Mononuclear cell (primary cell): ENCODE measurements at regions not wholly inside any gene's neighbourhood (a gene's known extent, or its start where the extent isn't known, plus 50 kb on each side); places are given as distances from the start of the nearest gene placed in this dataset.
A peak's percentile ranks its signal among the peaks of the same experiment; 100 is the strongest.
"Not testable (repeated sequence)": the region's sequence is repeated elsewhere in the genome, so short reads cannot be mapped to it uniquely, and the experiment has no call there.

Experiments
- H3K27me3 ChIP-seq: 2 replicates; pipeline ENCODE4 v1.6.0; 2011; ENCODE audit warnings: low read length, control low read depth; ENCODE audit not compliant: insufficient read depth
- H3K4me1 ChIP-seq: 2 replicates; pipeline ENCODE4 v1.5.1; 2011; ENCODE audit warnings: mild to moderate bottlenecking, low read length, control low read depth; ENCODE audit not compliant: insufficient read depth
- H3K4me3 ChIP-seq: 2 replicates; pipeline ENCODE4 v1.5.1; 2011; ENCODE audit warnings: mild to moderate bottlenecking, low read length, moderate library complexity
- H3K9me3 ChIP-seq: 2 replicates; pipeline ENCODE4 v1.5.1; 2011; ENCODE audit warnings: low read depth, mild to moderate bottlenecking, control low read depth, low read length

DNA sequence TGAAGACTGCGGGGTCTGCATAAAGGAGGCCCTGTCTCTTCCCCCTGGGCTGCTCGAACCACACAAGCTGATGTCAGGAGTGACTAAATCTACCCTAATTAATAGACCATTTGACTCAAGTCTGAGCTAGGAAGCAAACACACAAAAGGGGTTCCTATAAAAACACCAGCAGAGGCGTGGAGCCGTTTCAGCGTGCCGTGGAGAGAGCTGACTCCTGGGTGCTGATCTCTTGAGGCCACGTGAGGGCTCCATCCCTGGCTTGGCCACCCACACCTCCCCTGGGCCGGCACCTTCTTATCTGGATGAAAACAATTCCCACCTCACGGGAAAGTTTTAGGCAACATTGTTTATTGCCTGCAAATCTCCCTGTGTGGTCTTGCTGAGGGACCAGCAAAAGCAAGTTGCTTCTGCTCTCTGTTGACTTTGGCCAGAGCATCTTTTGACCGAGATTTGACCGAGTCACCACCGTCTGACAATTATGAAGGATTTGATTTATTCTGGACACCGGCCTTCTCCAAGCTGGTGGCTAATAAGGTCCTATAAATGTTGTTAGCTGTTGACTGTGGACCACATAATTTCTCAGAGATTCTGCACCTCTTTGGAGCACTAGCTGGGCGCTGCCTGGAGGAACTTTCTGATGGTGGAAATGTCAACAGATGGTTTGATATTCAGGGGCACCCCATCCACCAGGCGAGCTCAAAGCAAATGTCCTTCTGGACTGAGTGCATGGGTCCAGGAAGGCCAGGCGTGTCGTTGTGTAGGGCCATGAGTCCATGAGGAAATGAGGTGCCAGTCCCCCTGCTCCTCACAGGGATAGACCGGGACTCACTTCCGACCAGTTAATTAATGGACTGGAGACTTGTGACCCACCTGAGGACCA, 330.0 kb downstream of the CACNA1B start:
- H3K4me3 ChIP-seq, H3K27me3 ChIP-seq, H3K9me3 ChIP-seq: not testable (repeated sequence)
- H3K4me1 ChIP-seq: peaks cover 16% of the 10 kb centered on the region

DNA sequence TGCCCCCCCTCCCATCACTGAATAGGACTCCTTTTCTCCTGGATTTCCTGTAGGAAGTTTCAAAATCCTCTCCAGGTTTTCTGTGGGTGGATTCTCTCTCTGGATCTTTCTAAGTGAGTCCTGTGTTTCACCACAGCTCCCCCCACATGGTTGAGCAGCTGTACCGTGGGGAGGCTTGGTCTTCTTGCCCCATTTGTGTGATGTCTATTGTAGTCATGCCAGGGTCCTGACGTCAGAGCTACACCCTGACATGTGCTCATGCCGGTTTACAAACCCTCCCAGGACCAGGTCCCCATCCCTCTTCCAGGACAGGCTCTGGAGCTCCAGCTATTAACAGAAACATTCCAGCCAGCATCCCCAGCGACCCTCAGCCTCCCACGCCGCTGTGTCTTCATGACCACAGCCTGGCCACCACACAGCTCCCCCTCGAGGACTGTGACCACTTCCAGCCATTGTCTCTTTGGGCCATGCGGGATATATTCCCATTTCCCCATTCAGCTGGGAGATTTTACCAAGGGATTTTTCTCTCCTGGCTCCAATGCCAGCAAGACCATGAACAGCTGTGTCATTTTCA, 331.6 kb downstream of the CACNA1B start:
- H3K27me3 ChIP-seq, H3K9me3 ChIP-seq, H3K4me3 ChIP-seq: not testable (repeated sequence)
- H3K4me1 ChIP-seq: peaks cover 16% of the 10 kb centered on the region

DNA sequence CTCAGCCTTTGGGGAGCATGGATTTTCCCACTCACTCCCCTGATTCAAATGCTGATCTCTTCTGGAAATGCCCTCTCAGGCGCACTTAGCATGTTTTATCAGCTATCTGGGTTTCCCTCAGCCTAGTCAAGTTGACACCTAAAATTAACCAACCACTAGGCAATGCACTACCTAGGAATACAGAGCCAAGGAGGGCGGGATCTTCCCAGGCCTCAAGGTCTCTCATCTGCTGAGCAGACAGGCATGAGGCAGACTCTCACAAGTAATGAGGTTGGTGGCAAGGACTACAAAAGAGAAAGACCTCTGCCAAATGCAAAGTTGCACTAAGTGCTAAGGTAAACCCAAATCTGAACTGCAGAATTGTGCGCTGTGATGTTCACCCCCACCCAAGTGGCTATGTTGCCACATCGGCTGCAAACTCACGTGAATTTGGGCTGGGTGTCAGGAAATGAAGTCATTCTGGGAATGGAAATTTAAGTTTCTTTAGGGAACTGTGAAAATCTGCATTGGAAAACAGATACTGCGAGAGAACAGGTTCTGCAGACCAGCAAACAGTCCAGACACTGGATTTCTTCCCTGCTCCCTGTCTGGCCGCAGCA, 332.9 kb downstream of the CACNA1B start:
- not testable (repeated sequence) for H3K4me3 ChIP-seq, H3K9me3 ChIP-seq, H3K27me3 ChIP-seq
- peaks cover 16% of the 10 kb centered on the region for H3K4me1 ChIP-seq

DNA sequence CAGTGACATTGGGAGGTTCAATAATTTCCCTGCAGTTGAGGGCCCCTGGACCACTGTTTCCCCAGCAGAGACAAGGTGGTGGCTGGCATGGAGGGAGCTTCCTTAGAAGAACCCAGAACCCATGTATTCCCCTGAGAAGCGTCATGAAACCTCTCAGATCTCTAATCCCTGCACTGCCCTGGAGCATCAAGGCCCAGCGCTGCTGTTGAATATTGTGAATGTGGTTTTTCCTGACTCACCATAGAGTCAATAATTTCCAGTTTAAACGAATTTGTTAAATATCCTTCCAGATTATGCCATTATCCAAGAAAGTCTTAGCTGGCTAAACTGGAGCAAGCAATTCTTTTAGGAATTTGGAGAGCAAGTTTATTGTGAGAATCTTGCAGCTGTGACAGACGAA, 333.5 kb downstream of the CACNA1B start:
- not testable (repeated sequence) for H3K4me3 ChIP-seq, H3K9me3 ChIP-seq, H3K27me3 ChIP-seq
- peaks cover 16% of the 10 kb centered on the region for H3K4me1 ChIP-seq

DNA sequence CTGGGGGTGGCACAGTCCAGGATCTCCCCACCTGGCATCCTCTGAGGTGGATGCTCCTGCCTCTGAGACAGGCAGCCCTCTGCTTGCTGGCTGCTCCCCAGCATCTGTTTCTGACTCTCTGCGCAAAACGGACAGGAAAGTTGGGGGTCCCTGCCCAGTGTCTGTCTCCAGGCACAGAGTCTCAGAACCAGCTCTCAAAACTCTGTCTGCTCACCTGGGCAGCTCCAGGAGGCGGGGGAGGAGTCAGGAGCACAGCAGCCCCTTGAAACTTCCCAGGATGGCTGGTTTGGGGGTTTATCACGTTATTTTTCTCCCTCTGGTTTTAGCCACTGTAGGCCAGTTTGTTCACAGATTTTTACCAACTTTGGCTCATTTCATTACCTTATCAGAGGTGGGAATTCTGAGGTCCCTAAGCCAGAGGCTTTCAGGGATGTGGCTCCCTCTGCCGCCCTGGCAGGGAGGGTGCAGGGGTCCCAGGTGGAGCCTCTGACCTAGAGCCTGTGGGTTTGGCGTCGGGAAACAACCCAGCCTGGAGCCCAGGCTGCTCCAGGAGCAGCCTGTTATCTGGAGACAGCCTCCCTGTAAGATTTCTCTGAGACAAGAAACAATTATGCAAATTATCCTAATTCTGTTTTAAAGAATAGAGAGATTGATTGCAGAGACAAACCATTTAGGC, 334.1 kb downstream of the CACNA1B start:
- not testable (repeated sequence) for H3K27me3 ChIP-seq, H3K4me3 ChIP-seq, H3K9me3 ChIP-seq
- peaks cover 16% of the 10 kb centered on the region for H3K4me1 ChIP-seq

DNA sequence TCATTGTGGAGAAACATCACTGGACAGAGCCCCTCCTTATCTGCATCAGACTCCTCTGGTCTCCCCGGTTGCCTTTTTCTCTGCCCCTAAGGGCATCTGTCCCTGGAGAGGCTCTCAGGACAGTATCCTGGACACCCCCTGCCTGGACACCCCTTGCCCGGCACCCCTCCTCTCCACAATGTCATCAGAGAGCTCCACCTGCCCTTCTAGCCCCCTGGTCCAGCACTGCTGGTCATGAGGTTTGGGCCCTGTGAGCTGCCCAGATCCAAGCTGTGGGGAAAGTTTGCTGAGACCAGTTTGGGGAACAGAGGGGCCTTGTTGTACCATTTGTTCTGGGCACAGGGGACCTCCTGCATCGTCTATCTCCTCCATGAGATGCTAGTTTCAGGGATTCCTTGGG, 335.2 kb downstream of the CACNA1B start:
- peaks cover 16% of the 10 kb centered on the region for H3K4me1 ChIP-seq
- H3K4me3 ChIP-seq, H3K9me3 ChIP-seq, H3K27me3 ChIP-seq: not testable (repeated sequence)

DNA sequence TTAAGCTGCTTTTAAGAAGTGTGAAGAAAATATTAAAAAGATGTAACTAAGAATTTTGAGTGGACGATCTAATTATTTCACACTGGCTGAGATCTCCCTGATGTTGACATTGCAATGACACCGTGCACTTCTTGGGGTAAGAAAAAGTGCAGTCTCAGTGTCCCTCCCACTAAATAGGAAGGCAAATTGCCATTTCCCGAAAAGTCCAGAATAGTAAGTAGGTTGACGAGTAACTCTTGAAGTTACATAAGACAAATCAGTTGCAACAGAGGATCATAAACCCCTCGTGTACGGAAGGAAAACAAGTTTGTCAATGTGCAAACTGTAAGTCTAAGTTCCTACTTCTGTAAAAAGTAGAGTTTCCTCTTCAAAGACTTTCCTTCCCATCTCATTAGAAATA, 336.2 kb downstream of the CACNA1B start:
- peaks cover 16% of the 10 kb centered on the region for H3K4me1 ChIP-seq
- not testable (repeated sequence) for H3K27me3 ChIP-seq, H3K4me3 ChIP-seq, H3K9me3 ChIP-seq

DNA sequence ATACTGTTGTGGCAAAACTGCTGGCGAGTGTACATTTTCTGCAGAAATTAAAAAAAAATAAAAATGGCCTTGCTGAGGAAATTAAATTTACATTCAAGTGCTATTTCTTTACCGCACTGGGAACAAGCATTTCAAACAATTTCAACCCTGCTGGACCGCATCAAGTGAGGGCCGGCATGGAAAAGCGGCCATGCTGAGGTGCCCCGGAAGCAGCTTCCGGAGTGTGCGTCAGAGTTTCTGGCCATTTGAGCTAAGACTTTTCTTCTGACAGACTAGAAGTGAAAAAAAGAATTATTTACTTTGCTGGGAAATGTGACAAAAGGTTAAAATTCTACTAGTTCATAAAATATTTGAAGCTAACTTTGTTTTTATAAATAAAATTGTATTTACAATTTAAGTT, 337.0 kb downstream of the CACNA1B start:
- H3K4me3 ChIP-seq, H3K9me3 ChIP-seq, H3K27me3 ChIP-seq: not testable (repeated sequence)
- H3K4me1 ChIP-seq: peaks cover 16% of the 10 kb centered on the region

DNA sequence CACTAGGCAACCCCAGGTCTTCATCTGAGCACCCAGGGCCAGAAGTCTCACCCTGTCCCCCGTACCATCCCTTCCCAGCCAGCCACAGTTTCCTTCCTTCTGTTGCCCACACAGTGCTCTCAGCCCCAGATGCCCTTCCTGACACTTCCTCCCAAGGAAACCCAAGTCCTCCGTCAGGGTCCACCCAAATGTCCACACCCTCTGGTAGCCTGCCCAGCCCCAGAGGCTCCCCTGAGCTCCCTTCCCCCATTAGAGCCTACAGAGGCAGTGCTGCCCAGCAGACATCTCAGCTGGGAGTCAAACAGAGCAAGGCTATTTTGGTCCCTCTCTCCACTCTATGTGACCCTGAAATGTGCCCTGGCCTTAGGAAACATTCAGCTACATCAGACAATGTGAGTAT, 338.0 kb downstream of the CACNA1B start:
- H3K9me3 ChIP-seq, H3K4me1 ChIP-seq, H3K4me3 ChIP-seq, H3K27me3 ChIP-seq: not testable (repeated sequence)

DNA sequence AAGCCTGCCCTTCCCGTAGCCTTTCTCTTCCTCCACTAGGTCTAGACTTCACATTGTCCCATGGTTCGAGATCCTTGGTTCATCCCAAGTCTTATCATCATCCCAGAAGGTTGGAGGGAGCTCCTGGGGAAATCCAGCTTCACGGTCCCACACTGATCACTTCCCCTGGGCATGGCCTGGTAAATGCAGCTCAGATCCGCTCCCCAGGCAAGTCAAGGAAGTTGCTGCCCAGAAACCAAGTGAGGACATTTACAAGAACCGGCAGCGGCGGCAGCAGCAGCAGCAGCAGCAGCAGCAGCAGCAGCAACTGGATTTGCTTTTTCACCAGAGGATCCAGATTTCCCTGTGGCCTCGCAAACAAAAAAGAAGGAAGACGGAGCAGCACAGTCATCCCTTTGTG, 339.2 kb downstream of the CACNA1B start:
- not testable (repeated sequence) for H3K27me3 ChIP-seq, H3K9me3 ChIP-seq, H3K4me3 ChIP-seq, H3K4me1 ChIP-seq

DNA sequence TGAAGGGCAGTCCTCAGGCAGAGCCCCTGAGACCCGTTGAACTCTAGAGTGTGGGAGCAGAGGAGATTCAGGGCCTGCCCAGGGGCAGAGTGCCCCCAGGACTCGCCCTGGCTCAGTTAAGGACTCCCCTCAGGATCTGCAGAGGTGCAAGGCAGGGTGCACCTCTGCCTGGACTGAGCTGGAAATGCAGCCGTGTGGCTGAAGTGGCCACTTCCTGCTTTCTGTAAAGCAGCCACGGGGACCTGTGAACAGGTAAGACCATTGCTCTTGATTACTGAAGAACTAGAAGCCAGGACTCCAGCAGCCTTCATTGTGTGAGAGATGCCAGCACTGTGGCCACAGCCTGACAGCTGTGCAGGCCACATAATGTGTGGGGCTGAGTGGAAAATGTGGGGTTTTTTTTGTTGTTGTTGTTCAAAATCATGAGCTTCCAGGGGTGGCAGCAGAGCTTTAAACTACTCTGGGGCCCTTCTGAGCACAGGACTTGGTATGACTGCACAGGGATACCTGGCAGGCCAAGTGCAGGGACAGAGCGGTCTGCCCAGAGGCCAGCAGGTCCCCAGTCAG, 339.8 kb downstream of the CACNA1B start:
- H3K27me3 ChIP-seq, H3K9me3 ChIP-seq, H3K4me1 ChIP-seq: not testable (repeated sequence)
- peak overlapping the region; percentile 25 for H3K4me3 ChIP-seq

DNA sequence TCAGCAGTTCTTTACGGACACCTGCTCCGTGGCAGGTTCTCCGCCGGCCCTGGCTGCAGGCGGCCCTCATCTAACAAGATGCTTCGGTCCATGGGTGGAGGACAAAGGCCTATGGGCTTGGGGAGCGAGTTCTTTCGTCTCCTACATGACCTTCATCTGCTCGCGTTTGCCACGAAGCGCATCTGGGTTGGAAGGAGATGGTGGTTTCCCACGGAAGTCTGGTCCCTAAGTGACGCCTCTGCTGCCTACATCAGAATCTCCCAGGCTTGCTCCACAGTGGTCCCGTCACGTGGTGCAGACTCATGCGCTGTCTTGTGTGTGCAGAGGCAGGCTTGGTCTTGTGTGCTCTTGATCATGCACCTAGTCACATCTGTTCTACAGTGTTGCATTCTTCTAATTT, 341.7 kb downstream of the CACNA1B start:
- H3K9me3 ChIP-seq, H3K27me3 ChIP-seq, H3K4me3 ChIP-seq, H3K4me1 ChIP-seq: not testable (repeated sequence)

DNA sequence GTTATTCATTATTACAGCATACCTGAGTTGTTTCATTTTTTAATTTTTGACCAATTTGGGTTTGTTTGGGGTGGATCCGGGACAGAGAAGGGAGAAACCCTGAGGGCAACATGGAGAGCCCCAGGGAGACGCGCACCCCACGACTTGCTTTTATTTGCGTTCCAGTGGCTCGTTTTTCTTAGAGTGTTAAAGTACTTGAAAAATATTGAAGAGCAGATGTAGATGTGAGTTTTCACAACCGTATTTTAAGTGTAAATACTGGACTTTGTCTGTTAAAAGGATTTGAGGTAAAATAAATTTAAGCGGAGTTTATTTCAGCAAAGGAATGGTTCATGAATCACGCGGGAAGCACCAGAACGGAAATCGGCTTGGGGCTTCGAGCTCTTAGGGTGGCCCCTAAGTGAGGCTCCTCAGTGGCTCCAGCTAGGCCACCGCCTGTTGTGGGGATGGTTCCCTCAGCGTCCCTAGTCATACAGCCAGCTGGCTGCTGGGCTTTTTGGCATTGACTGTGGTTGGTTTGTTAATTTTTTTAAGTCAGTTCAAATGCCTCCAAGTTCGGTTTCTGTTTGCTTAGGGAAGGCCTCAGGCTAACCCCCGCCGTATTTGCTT, 344.0 kb downstream of the CACNA1B start:
- H3K4me1 ChIP-seq, H3K9me3 ChIP-seq, H3K4me3 ChIP-seq, H3K27me3 ChIP-seq: not testable (repeated sequence)

DNA sequence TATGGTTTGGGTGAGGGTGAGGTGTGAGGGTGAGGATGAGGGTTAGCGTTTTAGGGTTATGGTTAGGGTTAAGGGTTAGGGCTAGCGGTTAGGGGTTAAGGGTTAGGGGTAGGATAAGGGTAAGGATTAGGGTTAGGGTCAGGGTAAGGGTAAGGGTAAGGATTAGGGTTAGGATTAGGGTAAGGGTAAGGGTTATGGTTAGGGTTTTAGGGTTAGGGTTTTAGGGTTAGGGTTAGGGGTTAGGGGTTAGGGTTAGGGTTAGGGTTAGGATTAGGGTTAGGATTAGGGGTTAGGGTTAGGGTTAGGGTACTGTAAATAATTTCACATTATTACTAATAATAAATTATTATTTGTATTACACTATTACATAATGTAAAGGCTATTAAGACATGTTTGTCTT, 359.5 kb downstream of the CACNA1B start:
- H3K4me3 ChIP-seq, H3K27me3 ChIP-seq, H3K4me1 ChIP-seq, H3K9me3 ChIP-seq: not testable (repeated sequence)

DNA sequence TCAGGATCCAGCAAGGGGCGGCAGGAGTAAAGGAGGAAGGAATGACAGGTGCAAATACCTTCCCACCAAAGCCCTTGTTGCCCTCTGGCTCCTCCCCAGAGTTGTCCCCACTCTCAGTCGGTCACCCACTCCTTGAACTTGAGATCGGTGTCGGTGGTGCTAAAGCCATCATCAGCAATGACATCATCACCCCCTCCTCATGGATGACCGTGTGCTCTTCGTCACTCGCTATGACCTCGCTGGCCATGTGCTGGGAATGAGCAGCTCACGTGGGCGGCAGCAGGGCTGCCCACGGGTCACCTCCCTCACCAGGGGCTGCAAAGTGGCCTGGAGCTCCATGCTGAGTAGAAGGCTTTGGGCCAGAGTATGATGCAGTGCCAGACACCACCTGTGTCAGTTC, 405.3 kb downstream of the CACNA1B start:
- not testable (repeated sequence) for H3K4me3 ChIP-seq, H3K4me1 ChIP-seq

More for the DNA sequence above, 405.3 kb downstream of the CACNA1B start:
- H3K9me3 ChIP-seq, H3K27me3 ChIP-seq: not testable (repeated sequence)
